NCI-H1105 (cell line): ENCODE measurements at regions not wholly inside any gene's neighbourhood (a gene's known extent, or its start where the extent isn't known, plus 50 kb on each side); places are given as distances from the start of the nearest gene placed in this dataset.
"Not testable (repeated sequence)": the region's sequence is repeated elsewhere in the genome, so short reads cannot be mapped to it uniquely, and the experiment has no call there.

Experiments used
- DNase-seq: peaks from one replicate; lab custom pipeline; 2025; lab: John Stamatoyannopoulos, UW

DNA sequence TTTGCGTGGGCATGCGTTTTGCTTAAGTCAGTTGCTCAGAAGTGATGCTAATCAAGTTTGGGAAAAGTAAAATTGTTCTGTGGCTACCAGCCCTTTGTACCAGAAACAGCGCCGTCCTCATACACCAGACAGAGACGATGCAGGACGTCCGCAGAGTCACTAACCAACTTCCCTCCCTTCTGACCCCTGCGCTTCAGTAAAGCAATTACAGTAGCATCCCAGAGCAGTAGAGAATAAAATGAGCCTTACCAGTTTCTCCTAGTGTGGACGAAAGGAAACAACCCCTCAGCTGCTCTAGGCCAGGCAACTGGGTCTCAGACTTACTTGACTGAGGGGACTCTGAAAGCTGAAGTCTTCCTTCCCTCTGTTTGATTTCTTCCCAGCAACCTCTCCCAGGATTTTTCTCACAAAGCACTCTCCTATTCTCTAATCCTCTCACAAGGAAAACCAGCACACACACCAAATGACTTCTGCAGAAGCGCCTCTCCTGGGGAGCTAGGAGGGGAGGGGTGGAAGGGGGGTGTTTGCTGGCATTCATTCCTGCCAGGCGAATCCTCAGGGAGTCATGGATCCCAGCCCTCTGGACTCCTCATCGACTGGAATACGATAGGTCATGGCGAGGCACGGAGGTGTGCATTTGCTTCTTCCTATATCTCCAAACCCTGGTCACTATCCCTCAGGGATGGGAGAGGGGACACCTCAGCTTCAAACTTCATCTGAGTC, 56.0 kb upstream of the MID1 start:
- DNase-seq = no peak

- no peak for DNase-seq
Measured at GRCh38 chrX:10677490-10677889, 57.1 kb upstream of the MID1 start.

GRCh38 chrX:10679387-10679786, 59.0 kb upstream of the MID1 start:
- no peak for DNase-seq

DNA sequence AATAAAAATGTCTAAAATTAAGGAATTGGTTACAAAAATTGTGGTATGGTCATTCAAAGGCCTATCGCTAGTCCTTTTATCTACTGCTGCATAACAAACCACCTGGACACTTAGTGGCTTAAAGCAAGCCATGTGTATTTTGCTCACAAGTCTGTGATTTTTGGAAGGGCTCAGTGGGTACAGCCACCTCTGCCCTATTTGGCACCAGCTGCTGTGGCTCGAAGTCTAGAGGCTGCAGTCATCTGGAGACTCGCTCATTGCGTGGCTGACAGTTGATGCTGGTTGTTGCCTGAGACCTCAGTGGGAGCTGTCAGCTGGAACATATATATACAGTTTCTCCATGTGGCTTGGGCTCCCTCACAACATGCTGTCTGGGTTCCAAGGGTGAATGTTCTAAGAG, 60.8 kb upstream of the MID1 start:
- no peak for DNase-seq

- not testable (repeated sequence) for DNase-seq
Measured at GRCh38 chrX:10683631-10684030, 63.2 kb upstream of the MID1 start.

DNA sequence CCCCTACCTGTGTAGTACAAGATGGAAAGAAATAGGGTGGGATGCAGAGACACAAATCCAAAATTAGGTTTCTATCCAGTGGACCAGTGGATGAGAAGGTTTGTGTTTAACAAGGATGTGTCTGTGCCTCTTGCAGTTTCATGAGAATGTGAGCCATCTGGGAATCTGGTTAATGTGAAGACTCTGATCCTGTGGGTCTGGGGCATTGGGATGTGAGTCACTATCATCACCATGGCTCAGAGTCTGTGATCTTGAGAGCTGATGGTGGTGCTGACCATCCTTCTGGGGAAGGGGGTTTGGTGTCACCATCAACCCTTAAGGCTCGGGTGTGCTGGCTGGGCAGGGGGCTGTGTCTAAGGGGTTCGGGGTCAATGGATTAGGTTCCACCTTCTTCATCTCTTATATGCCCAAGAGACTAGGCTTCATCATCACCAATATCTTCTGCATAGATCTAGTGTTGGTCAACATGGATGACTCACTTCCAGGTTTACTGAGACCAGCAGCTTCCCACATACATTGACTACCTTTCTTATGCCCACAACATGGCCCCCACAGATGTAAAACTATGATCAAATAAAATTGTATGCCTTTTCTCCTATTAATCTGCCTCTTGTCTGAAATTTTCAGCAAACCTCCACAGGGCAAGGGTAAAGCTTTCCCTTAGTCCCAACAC, 65.7 kb upstream of the MID1 start:
- DNase-seq = no peak

DNA sequence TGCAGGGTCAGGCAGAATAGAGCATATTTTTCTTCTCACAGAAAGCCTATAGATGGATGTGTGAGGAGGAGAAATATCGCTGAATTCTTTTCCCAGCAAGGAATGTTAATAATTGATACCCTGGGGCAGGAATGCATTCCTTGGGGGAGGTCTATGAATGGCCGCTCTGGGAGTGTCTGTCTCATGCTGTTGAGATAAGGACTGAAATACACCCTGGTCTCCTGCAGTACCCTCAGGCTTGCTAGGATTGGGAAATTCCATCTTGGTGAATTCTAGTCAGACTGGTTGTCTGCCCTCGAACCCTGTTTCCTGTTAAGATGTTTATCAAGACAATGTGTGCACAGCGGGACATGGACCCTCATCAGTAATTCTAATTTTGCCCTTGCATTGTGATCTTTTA, 71.4 kb upstream of the MID1 start:
- DNase-seq = not testable (repeated sequence)

GRCh38 chrX:10697616-10698317, 77.4 kb upstream of the MID1 start:
- no peak for DNase-seq

DNA sequence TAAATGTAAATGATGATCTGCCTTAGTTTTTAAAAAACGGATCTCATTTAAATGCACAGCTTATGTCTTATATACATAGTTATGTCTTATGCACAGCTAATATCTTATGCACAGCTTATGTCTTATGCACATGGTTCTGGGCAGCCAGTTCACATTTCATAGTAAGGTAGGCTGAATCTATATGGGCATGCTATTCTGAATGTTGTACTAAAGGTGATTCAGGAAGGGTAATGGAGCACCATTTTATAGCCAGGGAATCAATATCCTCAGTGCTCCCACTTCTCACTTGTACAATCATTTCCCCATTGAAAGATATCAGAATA, 77.9 kb upstream of the MID1 start:
- DNase-seq = no peak

DNA sequence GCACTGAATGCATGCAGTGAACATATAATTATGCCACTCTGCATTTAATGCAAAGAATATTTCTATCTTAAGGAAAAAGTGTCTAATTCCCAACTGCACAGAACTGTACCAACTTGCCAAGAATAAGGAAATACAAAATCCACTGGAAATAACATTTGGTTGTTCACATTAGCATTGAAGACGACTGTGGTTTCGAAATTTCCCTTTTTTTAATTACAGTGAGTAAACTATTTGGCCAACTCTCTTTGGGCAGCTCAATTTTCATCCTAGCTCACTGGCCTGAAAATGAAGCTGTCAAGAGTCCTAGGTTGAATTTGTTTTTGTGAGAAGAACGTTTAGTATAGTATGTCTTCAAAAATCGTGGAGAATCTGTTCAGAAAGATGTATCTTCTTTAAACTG, 81.6 kb upstream of the MID1 start:
- no peak for DNase-seq

- not testable (repeated sequence) for DNase-seq
Measured at GRCh38 chrX:10706342-10706741, 86.0 kb upstream of the MID1 start.

DNA sequence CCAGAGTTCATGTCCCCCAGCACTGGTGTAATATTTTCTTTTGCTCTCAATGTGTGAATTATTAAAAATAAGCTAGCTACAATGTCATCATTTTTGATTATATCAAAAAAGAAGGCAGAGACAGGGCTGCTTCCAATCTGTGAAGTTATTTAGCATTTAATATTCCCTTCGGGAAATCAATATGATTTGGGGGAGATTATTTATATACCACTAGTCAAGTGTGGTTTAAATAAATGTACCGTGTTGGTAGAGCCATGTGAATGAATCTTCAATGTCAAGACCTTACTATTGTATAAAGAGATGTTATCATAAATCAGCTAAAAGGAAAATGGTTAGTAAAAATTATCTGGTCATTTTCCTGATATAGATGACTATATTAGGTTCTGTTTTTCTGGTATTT, 87.4 kb upstream of the MID1 start:
- DNase-seq = no peak

GRCh38 chrX:10709276-10709675, 88.9 kb upstream of the MID1 start:
- DNase-seq = no peak

GRCh38 chrX:10714531-10714930, 94.1 kb upstream of the MID1 start:
- no peak for DNase-seq

- DNase-seq = peak; percentile 0
Measured at GRCh38 chrX:10722851-10723250, 102.5 kb upstream of the MID1 start.

- DNase-seq = no peak
Measured at GRCh38 chrX:10725071-10725470, 104.7 kb upstream of the MID1 start.

DNA sequence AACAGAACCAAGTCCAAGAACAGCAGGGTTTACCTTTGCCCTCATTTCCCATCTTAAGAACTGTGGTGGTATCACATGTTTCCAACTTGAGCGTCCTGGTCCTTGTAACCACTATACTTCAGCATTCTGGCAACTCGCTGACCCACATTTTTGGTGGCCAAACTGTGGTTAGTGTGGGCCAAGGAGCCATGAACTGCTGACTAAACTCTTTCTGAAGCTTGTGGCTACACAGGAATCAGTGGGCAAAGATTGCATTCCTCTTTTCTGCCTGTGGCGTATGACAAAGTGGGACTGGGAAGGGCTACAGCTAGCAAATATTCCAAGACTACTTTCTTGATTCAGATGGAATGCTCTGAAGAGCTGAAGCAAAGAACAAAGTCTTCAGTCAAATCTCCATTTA, 106.3 kb upstream of the MID1 start:
- DNase-seq = no peak

DNA sequence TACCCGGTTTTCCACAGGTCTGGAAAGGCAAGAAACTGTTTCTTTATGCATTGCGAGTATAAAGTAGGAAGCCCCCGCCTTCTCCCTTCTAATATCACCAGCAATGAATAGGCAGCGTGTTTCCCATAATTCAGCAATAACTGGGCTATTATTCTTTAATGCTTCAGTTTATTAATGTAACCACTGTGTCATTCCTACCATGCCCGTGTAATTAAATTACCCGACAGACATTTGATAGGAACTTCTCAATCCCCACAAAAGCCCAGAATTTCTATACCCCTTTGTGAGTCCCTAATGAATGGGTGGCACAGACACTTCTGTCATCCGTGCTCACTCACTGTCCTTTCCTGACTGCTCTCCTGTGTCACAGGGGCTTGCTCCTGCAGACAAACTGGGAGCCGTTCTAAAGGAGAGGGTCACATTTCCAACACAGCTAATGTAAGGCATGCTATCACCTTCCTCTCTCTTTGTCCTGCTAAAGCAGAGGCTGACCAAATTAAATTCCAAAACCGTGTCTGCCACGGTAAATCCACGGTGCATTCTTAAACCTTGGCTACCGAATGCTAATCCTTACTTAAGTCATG, 108.5 kb upstream of the MID1 start:
- DNase-seq = no peak

DNA sequence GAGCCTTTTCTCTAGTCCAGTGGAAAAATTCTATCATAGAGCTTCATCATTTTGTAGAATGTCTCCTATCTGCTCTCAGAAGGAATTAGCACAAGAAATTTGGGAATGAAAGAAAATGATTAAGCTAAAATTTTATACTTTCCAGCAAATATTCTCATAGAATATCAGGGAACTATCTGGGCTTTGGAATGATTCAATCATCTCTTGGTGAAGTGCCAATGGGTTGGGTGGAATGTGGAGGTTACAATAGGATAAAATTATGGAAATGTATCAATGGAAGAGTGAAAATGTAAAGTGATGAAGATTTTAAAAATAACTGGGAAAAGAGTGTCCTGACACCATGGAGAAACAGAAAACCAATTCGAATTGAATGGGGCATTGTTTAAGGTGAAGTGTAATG, 119.0 kb upstream of the MID1 start:
- DNase-seq = no peak

DNA sequence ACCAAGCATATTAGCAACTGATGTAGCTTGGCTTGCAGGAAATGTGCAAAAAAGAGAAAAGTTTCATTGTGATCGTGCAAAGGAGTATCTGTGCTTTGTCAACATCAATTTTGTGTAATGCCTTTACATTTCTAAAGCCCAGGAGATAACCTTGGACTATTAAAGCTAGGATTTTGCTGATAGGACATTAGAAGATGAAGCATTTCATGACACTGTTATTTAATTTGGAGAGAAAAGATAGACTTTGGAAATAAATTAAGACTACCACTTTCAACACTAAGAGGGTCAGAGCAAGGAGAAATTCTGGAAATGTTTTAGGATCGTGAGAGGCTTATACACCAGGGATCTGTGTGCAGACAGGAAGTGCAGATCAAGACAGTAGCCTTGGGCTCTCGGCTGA, 120.6 kb upstream of the MID1 start:
- no peak for DNase-seq

DNA sequence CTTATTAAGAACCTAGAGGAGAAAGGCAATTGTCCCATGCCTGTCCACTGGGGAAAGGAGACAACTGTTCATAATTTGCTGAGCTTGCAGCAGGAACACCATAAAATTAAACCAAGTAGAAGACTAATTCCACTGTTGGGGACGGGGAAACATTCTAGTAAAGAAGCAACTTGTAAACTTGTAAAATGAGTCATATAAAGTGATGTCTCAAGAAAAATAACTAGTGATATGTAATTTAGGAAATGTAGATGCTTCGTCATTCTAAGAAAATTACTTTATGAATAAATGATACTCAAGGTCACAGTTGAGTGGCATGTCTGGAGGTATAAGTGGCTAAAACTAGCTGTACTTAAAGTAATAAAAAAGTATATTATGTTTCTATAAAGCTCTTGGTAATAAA, 121.2 kb upstream of the MID1 start:
- no peak for DNase-seq

DNA sequence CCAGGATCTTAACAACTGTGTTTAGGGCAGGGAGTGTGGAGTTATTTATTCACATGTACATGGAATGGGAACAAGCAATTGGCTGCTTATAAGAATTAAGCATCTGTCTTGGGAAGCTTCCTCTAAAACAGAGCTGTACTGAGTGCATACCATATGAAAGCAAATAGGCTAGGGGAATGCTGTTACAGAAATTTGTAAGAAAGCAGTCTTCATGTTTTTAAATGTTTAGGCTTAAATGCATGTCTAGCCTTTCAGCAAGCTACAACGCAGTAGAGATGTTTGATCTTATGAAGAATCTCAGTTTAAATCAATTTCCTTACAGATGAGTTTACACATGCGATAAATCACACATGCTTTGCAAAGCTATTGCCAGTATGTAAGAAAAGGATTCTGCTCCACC, 123.1 kb upstream of the MID1 start:
- no peak for DNase-seq

- DNase-seq = no peak
Measured at GRCh38 chrX:10744007-10744406, 123.6 kb upstream of the MID1 start.
